NB4 (cell line): ENCODE measurements at regions not wholly inside any gene's neighbourhood (a gene's known extent, or its start where the extent isn't known, plus 50 kb on each side); places are given as distances from the start of the nearest gene placed in this dataset.

Source experiments
- CTCF ChIP-seq: IDR thresholded peaks from one replicate; pipeline ENCODE4 v1.5.1; 2012; ENCODE audit warnings: low read depth, low read length
- MYC ChIP-seq: IDR thresholded peaks from 2 replicates; pipeline ENCODE4 v1.6.1; 2011; ENCODE audit warnings: low read depth, low read length
- POLR2A ChIP-seq: IDR thresholded peaks from 2 replicates; pipeline ENCODE4 v1.6.1; 2011; ENCODE audit warnings: mild to moderate bottlenecking; ENCODE audit not compliant: insufficient read length; ENCODE audit errors: extremely low read depth
- TF ChIP-seq, protein P1 (sequence below): IDR thresholded peaks from 2 replicates; pipeline ENCODE4 v1.6.1; 2011; ENCODE audit warnings: low read depth, low read length

GRCh38 chr12:67046062-67046461 lies 223.1 kb upstream of the CAND1 start:
- TF ChIP-seq POLR2A (no peak), CTCF (no peak), MYC (no peak)
- TF ChIP-seq, protein P1, sequence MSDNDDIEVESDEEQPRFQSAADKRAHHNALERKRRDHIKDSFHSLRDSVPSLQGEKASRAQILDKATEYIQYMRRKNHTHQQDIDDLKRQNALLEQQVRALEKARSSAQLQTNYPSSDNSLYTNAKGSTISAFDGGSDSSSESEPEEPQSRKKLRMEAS, result no peak
